Cardiac fibroblast (primary cell): ENCODE measurements at regions not wholly inside any gene's neighbourhood (a gene's known extent, or its start where the extent isn't known, plus 50 kb on each side); places are given as distances from the start of the nearest gene placed in this dataset.

Source experiments
- DNase-seq, 2 donors: peaks; one replicate each; pipeline versions ENCODE4 v3.0.0 to v3.0.0-alpha.2; 2010; ENCODE audit warnings: low read depth in 2 of 2
- H3K4me3 ChIP-seq, 2 donors: replicated peaks in 1 of 2; 1 replicate in 1 of 2; 2 replicates in 1 of 2; pipeline ENCODE4 v1.5.1; 2011; ENCODE audit warnings: low read depth in 2 of 2, low read length in 2 of 2, mild to moderate bottlenecking in 2 of 2, moderate library complexity in 1 of 2
- CTCF ChIP-seq: IDR thresholded peaks from one replicate; pipeline ENCODE4 v1.5.1; 2011; ENCODE audit warnings: low read depth, mild to moderate bottlenecking, low read length, inconsistent platforms

GRCh38 chr2:37425408-37425807, 81.0 kb downstream of the QPCT start:
- no peak for DNase-seq
- no peak for TF ChIP-seq CTCF
- H3K4me3 ChIP-seq: no peak overlapping the region

- DNase-seq: no peak
- H3K4me3 ChIP-seq: no peak overlapping the region
- TF ChIP-seq CTCF: no peak
Measured at GRCh38 chr2:37427241-37427640, 82.8 kb downstream of the QPCT start.

GRCh38 chr2:37436323-37436722, 91.9 kb downstream of the QPCT start:
- H3K4me3 ChIP-seq: no peak overlapping the region
- DNase-seq: peak in 1 of 2 donors; percentile 12
- TF ChIP-seq CTCF: no peak

- no peak for DNase-seq
- no peak for TF ChIP-seq CTCF
- H3K4me3 ChIP-seq: no peak overlapping the region
Measured at GRCh38 chr2:37439131-37439642, 94.8 kb downstream of the QPCT start.

- DNase-seq: no peak
- TF ChIP-seq CTCF: no peak
- H3K4me3 ChIP-seq: no peak overlapping the region
Measured at GRCh38 chr2:37441055-37441454, 96.6 kb downstream of the QPCT start.

- no peak for DNase-seq
- TF ChIP-seq CTCF: no peak
- no peak overlapping the region for H3K4me3 ChIP-seq
Measured at GRCh38 chr2:37443082-37443481, 98.7 kb downstream of the QPCT start.

GRCh38 chr2:37447446-37447845, 103.0 kb downstream of the QPCT start:
- no peak for DNase-seq
- TF ChIP-seq CTCF: no peak
- no peak overlapping the region for H3K4me3 ChIP-seq
